ENCODE measurements at regions not wholly inside any gene's neighbourhood (a gene's known extent, or its start where the extent isn't known, plus 50 kb on each side); places are given as distances from the start of the nearest gene placed in this dataset.

GRCh38 chr2:128475427-128476211 lies 157.0 kb upstream of the HS6ST1 start:
- no peak for DNase-seq

- no peak for DNase-seq
Measured at GRCh38 chr2:128477026-128477820, 158.6 kb upstream of the HS6ST1 start.

DNA sequence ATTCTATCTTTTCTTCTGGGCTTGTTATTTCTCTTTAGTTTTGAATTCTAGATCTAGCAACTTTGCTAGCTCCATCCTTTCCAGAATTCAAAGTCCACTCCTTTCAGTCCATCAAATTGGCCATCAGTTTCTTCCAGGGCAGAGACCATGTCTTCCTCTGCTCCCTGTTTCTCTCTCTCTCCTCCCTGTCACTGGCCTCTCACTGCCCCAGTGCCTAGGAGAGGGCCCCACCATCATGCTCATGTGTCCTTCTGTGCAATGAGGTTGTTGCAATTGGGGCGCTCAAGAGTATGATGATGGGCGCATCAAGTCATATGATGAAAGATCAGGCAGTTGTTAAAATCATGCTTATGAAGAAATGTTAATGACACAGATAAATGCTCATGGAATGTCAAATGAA lies 159.2 kb upstream of the HS6ST1 start:
- no peak for DNase-seq

DNA sequence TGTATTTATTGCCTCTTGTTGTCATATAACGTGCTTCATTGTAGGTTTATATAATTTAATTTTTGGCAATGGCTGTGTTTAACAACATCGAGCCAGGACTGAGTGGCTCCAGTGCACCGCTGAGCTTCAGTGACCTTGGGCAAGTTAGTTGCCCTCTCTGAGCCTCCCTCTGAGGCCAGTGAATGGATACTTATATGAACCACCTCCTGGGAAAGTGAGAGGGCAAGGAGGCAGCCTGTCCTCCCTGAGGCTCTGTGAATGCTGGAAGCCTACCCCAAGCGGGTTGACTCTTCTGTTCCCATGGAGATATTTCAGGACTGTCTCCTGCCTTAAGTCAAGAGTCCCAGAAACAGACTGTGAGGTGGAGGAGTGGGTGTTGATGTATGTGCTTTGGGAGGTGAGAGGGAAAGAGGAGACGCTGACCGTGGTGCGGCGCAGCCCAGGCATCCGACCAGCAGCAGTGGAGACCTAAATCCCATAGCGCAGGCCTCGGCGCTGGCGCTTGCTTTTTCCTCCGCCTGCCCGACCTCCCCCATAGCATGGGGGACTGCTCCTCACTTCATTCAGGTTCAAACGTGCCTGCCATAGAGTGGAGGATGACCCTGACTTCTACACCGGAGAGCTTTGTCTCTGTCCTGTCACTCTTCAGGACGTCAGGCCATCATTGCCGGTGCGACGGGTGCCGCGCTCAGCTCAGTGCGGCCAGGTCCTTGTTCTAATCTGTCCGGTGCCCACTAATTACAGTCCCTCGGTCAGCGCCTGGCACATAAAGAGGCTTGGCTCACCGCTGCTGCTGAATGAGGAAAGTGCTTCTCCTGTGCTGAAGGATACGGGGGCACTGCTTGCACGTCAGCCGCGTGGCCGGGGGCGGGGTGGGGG lies 167.3 kb upstream of the HS6ST1 start:
- DNase-seq: no peak

DNA sequence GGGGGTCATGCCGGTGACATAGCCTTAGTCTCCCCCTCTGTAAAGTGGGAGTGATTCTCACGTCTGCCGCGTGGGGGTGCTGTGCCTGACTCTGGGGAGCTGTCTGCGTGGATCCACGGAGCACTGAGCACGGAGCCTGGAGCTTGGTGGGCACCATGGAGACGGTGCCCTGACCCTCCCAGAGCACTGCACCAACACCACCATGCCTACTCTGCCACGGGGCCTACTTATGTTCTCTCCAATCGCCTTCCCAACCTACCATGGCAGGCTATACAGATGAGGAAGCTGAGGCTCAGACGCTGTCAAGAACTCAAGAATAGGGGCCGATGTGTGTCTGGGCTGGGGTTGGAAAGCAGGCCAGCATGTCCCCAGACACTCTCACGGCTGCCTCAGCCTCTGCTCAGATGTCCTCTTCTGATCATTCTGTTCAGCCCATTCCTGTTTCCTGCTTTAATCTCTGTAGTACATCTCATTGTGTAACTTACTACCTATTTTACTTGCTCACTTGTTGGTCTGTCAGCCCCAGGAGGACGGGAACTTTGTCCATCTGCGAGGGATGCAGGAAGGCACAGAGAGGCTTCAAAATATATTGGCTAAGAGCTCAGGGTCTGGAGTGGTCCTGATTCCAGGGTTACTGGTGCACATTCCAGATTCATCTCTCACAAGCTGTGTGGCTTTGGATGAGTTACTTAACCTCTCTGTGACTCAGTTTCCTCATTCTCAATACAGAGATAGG lies 168.1 kb upstream of the HS6ST1 start:
- DNase-seq: no peak

- DNase-seq: no peak
Measured at GRCh38 chr2:128487650-128488387, 169.2 kb upstream of the HS6ST1 start.

- DNase-seq: peak; percentile 36
Measured at GRCh38 chr2:128488434-128488833, 169.8 kb upstream of the HS6ST1 start.

DNA sequence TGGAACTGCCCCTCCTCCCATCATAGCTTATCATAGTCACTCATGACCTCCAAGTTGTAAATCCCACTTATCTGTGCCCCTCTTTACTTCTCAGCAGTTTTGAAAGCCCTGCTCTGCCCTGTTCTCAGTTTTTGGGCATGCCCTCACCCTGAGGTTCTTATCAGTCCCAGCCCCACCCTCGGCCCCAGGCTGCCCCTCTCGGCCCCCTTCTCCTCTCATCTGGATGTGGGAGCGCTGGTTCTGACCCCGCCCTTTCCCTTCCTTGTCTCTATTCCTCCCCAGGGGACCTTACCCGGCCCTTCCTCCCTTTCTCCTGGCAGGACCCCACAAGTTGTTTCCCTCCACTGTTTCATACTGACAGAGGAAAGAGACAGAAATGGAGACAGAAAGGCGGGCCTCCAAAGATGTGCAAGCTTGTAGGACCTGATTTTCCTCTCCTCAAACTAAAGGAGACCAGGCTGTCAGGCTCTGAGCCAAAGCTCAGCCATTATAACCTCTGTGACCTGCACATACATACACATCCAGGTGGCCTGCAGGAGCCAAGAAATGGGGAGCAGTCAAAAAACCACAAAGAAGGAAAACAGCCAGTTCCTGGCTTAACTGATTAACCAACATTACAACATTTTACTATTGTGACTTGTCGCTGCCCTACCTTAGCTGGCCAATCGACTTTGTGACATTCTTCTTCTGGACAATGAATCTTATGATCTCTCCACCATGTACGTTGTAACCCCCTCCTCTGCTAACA lies 171.0 kb upstream of the HS6ST1 start:
- DNase-seq: no peak

- DNase-seq: no peak
Measured at GRCh38 chr2:128490321-128490720, 171.7 kb upstream of the HS6ST1 start.

DNA sequence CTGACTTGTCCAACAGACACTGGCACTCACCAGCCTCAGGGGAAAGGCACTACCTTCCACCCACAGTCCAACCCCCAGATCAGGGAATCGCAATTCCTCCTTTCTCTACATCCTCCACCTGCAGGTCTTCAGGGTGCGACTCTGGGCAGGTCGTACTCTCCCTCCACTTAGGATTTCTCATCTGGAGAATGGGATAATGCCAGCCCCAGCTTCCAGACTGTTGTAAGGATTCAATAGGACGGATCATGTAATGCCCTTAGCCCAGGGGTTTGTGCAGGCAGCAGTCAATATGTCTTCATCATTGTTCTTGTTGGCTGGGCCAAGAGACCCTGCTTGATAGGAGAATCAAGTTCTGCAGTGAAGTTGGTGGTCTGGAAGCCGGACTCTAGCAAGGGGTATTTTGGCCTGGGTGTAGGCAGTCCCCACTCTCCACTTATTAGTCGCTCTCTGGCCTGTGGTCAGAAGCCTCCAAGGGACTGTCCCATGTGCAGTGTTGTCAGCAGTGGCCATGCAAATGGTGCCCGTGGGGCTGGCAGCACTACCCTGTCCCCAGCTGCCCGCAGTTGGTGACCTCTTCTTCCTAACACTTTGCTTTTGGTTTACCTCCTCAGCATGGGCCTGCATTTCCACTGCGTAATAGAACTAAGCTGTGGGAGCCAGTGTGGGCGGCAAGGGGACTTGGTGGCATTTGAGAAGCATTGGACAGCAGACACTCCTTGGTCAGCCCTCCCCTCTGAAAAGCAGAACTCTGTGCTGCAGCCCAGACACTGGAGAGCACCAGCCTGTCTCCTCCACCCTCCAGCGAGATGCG lies 172.4 kb upstream of the HS6ST1 start:
- no peak for DNase-seq

DNA sequence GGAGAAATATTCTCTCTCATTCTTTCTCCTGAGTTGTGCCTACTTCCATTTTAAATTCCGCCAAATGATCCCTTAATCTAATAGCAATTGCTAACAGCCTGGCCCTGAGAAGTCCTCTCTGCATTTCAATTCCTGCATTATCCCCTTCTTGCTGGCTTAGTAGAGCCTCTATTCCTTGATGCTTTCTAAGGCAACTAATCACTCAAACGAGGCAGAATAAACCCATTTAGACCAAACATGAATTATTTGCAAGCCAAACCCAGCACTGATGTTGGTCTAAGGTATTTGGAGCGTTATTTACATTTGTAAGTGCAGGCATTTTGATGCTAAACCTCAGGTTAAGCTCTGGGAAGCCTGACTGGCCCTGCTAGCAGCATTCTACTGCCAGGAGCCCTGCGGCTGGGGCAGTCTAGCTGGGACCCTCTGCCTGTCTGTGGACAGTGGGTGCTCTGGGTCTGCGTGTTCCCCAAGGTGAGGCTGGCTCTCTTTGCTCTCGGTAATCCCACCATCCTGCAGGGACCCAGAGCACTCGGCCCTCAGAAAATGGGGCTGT lies 173.1 kb upstream of the HS6ST1 start:
- no peak for DNase-seq

- no peak for DNase-seq
Measured at GRCh38 chr2:128492966-128493811, 174.5 kb upstream of the HS6ST1 start.

DNA sequence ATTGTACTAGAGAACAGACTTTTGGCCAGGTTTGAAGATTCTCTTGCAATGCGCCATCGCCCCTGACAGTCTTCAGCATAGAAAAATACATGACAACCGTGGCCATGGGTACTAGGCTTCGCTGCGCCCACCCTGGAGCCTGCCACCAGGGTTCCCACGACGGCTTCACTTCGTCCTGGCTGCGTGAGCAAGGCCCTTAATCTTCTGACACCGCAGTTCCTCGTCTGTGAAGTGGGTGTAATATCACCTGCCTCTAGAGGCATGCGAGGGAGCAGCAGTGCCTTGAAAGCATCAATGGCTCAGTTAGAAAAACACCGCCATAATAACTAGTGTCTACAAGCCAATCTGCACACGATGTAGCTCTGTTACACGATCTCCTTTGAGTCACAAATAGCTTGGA lies 175.2 kb upstream of the HS6ST1 start:
- no peak for DNase-seq

- DNase-seq: no peak
Measured at GRCh38 chr2:128494307-128494639, 175.6 kb upstream of the HS6ST1 start.

GRCh38 chr2:128494640-128495321 lies 176.1 kb upstream of the HS6ST1 start:
- DNase-seq: no peak

DNA sequence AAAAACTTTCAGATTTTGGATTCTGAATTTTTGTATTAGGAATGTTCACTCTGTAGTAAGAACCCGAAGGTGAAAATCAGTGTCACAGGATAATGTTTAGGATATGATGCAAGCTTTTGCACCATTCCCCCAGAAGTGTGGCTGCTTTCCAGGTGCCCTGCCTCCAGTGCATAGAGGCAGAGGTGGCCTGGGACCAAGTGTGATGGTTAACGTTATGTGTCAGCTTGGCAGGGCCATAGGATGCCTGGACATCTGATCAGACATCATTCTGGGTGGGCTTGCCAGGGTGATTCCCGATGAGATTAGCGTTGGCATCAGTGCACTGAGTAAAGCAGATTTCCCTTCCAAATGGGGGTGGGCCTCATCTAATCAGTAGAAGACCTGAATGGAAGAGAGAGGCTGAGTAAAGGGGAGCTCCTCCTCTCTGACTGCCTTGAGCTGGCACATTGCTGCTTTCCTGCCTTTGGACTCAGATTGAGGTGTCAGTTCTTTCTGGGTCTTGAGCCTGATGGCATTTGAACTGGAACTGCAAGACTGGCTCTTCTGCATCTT lies 177.4 kb upstream of the HS6ST1 start:
- DNase-seq: no peak

GRCh38 chr2:128496700-128497099 lies 178.0 kb upstream of the HS6ST1 start:
- no peak for DNase-seq

DNA sequence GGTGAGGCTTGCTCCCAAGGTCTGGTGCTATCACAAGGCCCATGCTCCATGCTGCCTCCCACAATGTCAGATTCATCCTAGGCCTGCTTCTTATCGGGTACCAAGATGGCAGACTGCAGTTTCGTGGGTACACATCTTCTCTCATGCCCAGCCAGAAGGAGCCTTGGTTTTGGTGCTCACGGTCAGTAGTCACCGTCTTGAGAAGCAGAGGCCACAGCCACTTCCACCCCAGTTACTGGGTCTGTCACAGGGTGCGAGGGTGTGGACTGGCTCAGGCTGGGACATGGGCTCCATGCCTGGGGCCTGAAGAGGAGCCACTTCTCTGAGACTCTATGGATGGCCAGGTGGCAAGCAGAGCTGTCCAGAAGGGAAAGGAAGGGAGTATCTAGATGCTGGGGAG lies 178.8 kb upstream of the HS6ST1 start:
- DNase-seq: no peak
